Epithelial cell of esophagus (primary cell): ENCODE measurements at regions not wholly inside any gene's neighbourhood (a gene's known extent, or its start where the extent isn't known, plus 50 kb on each side); places are given as distances from the start of the nearest gene placed in this dataset.

Source experiments
- DNase-seq: peaks from one replicate; pipeline ENCODE4 v3.0.0; 2010; ENCODE audit warnings: low read depth
- H3K4me3 ChIP-seq: 2 replicates; pipeline ENCODE4 v1.5.1; 2011; ENCODE audit warnings: mild to moderate bottlenecking, low read length, control low read depth
- CTCF ChIP-seq: IDR thresholded peaks from 2 replicates; pipeline ENCODE4 v1.5.1; 2011; ENCODE audit warnings: low read depth, mild to moderate bottlenecking, low read length, control low read depth, inconsistent platforms; ENCODE audit not compliant: insufficient read depth; ENCODE audit errors: missing control alignments

- DNase-seq: no peak
- no peak overlapping the region for H3K4me3 ChIP-seq
- TF ChIP-seq CTCF: no peak
These were observed 341.6 kb upstream of the AUTS2 start for GRCh38 chr7:69256634-69257081.

- H3K4me3 ChIP-seq: no peak overlapping the region
- TF ChIP-seq CTCF: no peak
- DNase-seq: no peak
These were observed 340.7 kb upstream of the AUTS2 start for GRCh38 chr7:69257592-69257991.

GRCh38 chr7:69259445-69259844, 338.8 kb upstream of the AUTS2 start:
- TF ChIP-seq CTCF: no peak
- no peak overlapping the region for H3K4me3 ChIP-seq
- no peak for DNase-seq

- no peak overlapping the region for H3K4me3 ChIP-seq
- no peak for DNase-seq
- TF ChIP-seq CTCF: no peak
These were observed 338.3 kb upstream of the AUTS2 start for GRCh38 chr7:69260023-69260422.

- TF ChIP-seq CTCF: no peak
- DNase-seq: no peak
These were observed 334.7 kb upstream of the AUTS2 start for GRCh38 chr7:69263550-69263949.

GRCh38 chr7:69269806-69270205, 328.5 kb upstream of the AUTS2 start:
- no peak for DNase-seq
- no peak overlapping the region for H3K4me3 ChIP-seq
- TF ChIP-seq CTCF: no peak

More at GRCh38 chr7:69263550-69263949, 334.7 kb upstream of the AUTS2 start:
- H3K4me3 ChIP-seq: no peak overlapping the region

- no peak for DNase-seq
- TF ChIP-seq CTCF: no peak
- no peak overlapping the region for H3K4me3 ChIP-seq
These were observed 326.2 kb upstream of the AUTS2 start for GRCh38 chr7:69272101-69272500.
